Loucy (cell line): ENCODE measurements at regions not wholly inside any gene's neighbourhood (a gene's known extent, or its start where the extent isn't known, plus 50 kb on each side); places are given as distances from the start of the nearest gene placed in this dataset.
"Not testable (repeated sequence)": the region's sequence is repeated elsewhere in the genome, so short reads cannot be mapped to it uniquely, and the experiment has no call there.

Source experiments
- CTCF ChIP-seq: fragments of 200-600 bp; sonication (generic); conservative IDR thresholded peaks from 2 replicates; pipeline ENCODE4 v1.5.1; 2014; ENCODE audit warnings: mild to moderate bottlenecking, antibody characterized with exemption, low read length
- EZH2phosphoT487 ChIP-seq: fragments of 200-600 bp; IDR thresholded peaks from 2 replicates; pipeline ENCODE4 v1.6.1; 2018; ENCODE audit warnings: antibody characterized with exemption, mild to moderate bottlenecking, moderate library complexity, borderline replicate concordance

GRCh38 chr2:87424763-87425154, 323.1 kb upstream of the PLGLB2 start:
- TF ChIP-seq CTCF, EZH2phosphoT487: not testable (repeated sequence)
